KOPT-K1 (cell line): ENCODE measurements at regions not wholly inside any gene's neighbourhood (a gene's known extent, or its start where the extent isn't known, plus 50 kb on each side); places are given as distances from the start of the nearest gene placed in this dataset.

Experiments used
- H3K27ac ChIP-seq: fragments of 200-600 bp; sonication (generic); 2 replicates; pipeline ENCODE4 v1.5.1; 2016; ENCODE audit warnings: antibody characterized with exemption, mild to moderate bottlenecking, low read depth, low read length; ENCODE audit not compliant: poor library complexity, severe bottlenecking
- H3K36me3 ChIP-seq: fragments of 200-600 bp; sonication (generic); 2 replicates; pipeline ENCODE4 v1.5.1; 2017; ENCODE audit warnings: antibody characterized with exemption, mild to moderate bottlenecking, low read length, moderate library complexity; ENCODE audit not compliant: insufficient read depth
- H3K9me3 ChIP-seq: fragments of 200-600 bp; sonication (generic); 2 replicates; pipeline ENCODE4 v1.5.1; 2017; ENCODE audit warnings: antibody characterized with exemption, low read length, mild to moderate bottlenecking; ENCODE audit not compliant: insufficient read depth, poor library complexity, severe bottlenecking

- Histone ChIP-seq H3K27ac (no peak overlapping the region), H3K36me3 (no peaks in the 10 kb centered on the region), H3K9me3 (no peaks in the 10 kb centered on the region)
Measured at GRCh38 chr13:70842062-70842644, 733.9 kb upstream of the KLHL1 start.

GRCh38 chr13:70841240-70842061, 733.2 kb upstream of the KLHL1 start:
- Histone ChIP-seq H3K9me3 (no peaks in the 10 kb centered on the region), H3K36me3 (no peaks in the 10 kb centered on the region), H3K27ac (no peak overlapping the region)

DNA sequence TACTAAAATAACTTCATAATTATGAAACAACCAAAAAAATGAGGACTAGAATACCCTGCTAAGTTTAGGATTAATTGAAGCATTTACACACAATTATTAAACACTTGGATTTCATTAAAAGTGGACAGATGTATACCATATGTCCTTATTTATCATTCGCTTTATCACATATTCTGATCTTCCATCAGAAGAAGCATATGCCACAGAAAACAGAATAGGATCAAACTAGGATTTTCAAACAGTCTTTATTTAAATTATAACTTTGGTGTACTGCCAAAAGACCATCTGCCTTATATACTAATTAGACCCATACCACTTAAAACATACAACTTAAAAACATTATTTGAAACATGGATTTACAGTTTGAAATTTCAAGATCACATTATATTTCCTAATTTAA, 727.1 kb upstream of the KLHL1 start:
- H3K36me3 ChIP-seq, result no peaks in the 10 kb centered on the region
- no peaks in the 10 kb centered on the region for H3K9me3 ChIP-seq
- no peak overlapping the region for H3K27ac ChIP-seq

GRCh38 chr13:70829748-70830147, 721.5 kb upstream of the KLHL1 start:
- Histone ChIP-seq H3K9me3 (no peaks in the 10 kb centered on the region), H3K36me3 (no peaks in the 10 kb centered on the region), H3K27ac (no peak overlapping the region)

GRCh38 chr13:70817576-70817975, 709.3 kb upstream of the KLHL1 start:
- no peaks in the 10 kb centered on the region for H3K36me3 ChIP-seq
- no peak overlapping the region for H3K27ac ChIP-seq

GRCh38 chr13:70816853-70817252, 708.6 kb upstream of the KLHL1 start:
- no peak overlapping the region for H3K27ac ChIP-seq

More at GRCh38 chr13:70817576-70817975, 709.3 kb upstream of the KLHL1 start:
- no peaks in the 10 kb centered on the region for H3K9me3 ChIP-seq

GRCh38 chr13:70814684-70815083, 706.4 kb upstream of the KLHL1 start:
- Histone ChIP-seq H3K27ac (no peak overlapping the region), H3K36me3 (no peaks in the 10 kb centered on the region), H3K9me3 (no peaks in the 10 kb centered on the region)

More at GRCh38 chr13:70816853-70817252, 708.6 kb upstream of the KLHL1 start:
- Histone ChIP-seq H3K36me3 (no peaks in the 10 kb centered on the region), H3K9me3 (no peaks in the 10 kb centered on the region)

DNA sequence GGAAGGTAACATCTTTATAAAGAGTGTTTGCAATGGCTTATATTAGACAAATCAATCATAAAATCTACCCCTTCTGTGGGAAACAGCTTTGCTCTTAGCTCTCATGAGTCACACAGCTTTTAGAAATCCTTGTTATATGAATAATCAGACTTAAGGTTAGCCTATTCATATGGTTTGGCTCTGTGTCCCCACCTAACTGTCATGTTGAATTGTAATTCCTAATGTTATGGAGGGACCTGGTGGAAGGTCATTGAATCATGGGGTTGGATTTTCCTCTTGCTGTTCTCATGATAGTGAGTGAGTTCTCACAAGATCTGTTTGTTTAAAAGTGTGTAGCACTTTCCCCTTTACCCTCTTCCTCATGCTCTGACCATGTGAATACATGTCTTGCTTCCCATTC, 704.2 kb upstream of the KLHL1 start:
- no peak overlapping the region for H3K27ac ChIP-seq
- no peaks in the 10 kb centered on the region for H3K36me3 ChIP-seq
- no peaks in the 10 kb centered on the region for H3K9me3 ChIP-seq

- H3K36me3 ChIP-seq, result no peaks in the 10 kb centered on the region
- H3K27ac ChIP-seq, result no peak overlapping the region
- H3K9me3 ChIP-seq, result no peaks in the 10 kb centered on the region
Measured at GRCh38 chr13:70809588-70809987, 701.3 kb upstream of the KLHL1 start.

DNA sequence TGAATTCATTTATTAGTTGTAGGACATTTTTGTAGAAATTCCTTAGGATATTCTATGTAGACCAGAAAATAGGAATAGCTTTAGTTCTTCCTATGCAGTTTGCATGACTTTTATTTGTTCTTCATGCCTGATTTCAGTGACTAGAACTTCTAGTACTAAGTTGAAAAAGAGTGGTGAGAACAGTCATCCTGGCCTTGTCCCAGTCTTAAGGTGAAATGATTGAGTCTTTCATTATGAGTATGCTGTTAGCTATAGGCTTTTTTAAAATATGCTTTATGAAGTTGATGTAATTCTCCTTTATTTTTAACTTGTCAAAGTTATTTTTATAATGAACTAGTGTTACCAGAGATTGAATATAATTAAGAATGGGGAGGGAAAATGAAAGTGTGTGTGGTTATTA, 690.1 kb upstream of the KLHL1 start:
- no peaks in the 10 kb centered on the region for H3K36me3 ChIP-seq
- no peaks in the 10 kb centered on the region for H3K9me3 ChIP-seq
- H3K27ac ChIP-seq, result no peak overlapping the region

DNA sequence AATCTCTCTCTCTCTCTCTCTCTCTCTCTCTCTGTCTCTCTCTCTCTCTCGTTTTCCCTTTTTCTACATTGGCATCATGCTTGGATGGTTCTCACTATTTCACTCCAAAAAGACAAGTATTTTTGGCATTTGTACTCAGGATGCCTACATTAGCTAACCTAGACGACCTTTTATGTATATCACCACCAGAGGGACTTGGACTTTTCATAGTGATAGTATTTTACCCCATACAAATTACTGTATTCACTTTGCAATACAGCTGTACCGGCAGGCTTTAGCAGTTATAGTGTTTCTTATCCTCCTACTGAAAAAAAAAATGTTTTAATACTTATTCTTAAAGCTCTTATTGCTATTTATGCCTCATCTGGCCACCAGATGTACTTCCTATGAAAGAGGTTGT, 687.2 kb upstream of the KLHL1 start:
- Histone ChIP-seq H3K36me3 (no peaks in the 10 kb centered on the region), H3K9me3 (no peaks in the 10 kb centered on the region), H3K27ac (no peak overlapping the region)

- H3K9me3 ChIP-seq, result no peaks in the 10 kb centered on the region
- H3K36me3 ChIP-seq, result no peaks in the 10 kb centered on the region
- no peak overlapping the region for H3K27ac ChIP-seq
Measured at GRCh38 chr13:70792121-70792520, 683.9 kb upstream of the KLHL1 start.

- Histone ChIP-seq H3K9me3 (no peaks in the 10 kb centered on the region), H3K27ac (no peak overlapping the region), H3K36me3 (no peaks in the 10 kb centered on the region)
Measured at GRCh38 chr13:70789751-70790150, 681.5 kb upstream of the KLHL1 start.

GRCh38 chr13:70788074-70788473, 679.8 kb upstream of the KLHL1 start:
- no peak overlapping the region for H3K27ac ChIP-seq
- H3K36me3 ChIP-seq, result no peaks in the 10 kb centered on the region
- H3K9me3 ChIP-seq, result no peaks in the 10 kb centered on the region

- Histone ChIP-seq H3K9me3 (no peaks in the 10 kb centered on the region), H3K36me3 (no peaks in the 10 kb centered on the region), H3K27ac (no peak overlapping the region)
Measured at GRCh38 chr13:70784207-70784989, 676.1 kb upstream of the KLHL1 start.
